Stomach (tissue), 4 donors: ENCODE measurements at regions not wholly inside any gene's neighbourhood (a gene's known extent, or its start where the extent isn't known, plus 50 kb on each side); places are given as distances from the start of the nearest gene placed in this dataset.
"Not testable (repeated sequence)": the region's sequence is repeated elsewhere in the genome, so short reads cannot be mapped to it uniquely, and the experiment has no call there.

Experiments
- EP300 ChIP-seq: sonication (generic); formaldehyde crosslinking; IDR thresholded peaks from one replicate; pipeline ENCODE4 v1.6.1; 2017; ENCODE audit warnings: antibody characterized with exemption
- POLR2A ChIP-seq, 4 donors: fragments of 450-650 bp; IDR thresholded peaks; one replicate each; pipeline ENCODE4 v1.6.1; 2016; ENCODE audit warnings: antibody characterized with exemption in 4 of 4, control low read depth in 2 of 4, mild to moderate bottlenecking in 1 of 4, moderate library complexity in 1 of 4

DNA sequence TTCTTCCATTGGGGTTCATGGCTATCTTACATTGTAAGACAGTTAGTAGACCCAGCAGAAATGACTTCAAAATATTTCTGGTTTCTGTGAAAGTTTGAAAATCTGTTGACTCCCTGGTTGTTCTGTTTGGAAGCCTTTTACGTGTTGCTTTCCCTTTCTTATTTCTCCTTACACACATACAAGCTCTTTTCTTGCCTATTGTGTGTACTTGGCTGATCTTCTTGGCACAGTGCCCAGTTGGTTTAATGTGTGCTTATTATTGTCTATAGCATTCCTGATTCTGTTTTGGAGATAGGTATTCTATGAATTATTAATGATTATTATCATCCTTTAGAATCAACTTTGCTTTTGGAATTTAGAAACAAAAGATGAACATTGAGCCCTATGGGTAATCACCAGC, 1995.0 kb downstream of the FOXD4L5 start:
- not testable (repeated sequence) for TF ChIP-seq POLR2A (IDR thresholded peaks at IDR 0.05); EP300
